ENCODE measurements at regions not wholly inside any gene's neighbourhood (a gene's known extent, or its start where the extent isn't known, plus 50 kb on each side); places are given as distances from the start of the nearest gene placed in this dataset.

- 0 out of 2 replicates have a peak overlapping the region, but pooled peaks have one; percentile 67 for H2BK15ac ChIP-seq (ENCODE audit: low read length)
- POLR2A ChIA-PET (ENCODE audit: partially characterized antibody), result no interaction called here
- H3K23me2 ChIP-seq (ENCODE audit: low read depth, low read length), result no peaks in the 10 kb centered on the region
- CTCF ChIA-PET (ENCODE audit: partially characterized antibody), result interaction anchor here (0.6 to 3.0 kb wide), 38 partner anchors 8 to 465 kb away, joined by 3 to 11 read pairs (median 4); no protein-coding TSS in a partner anchor
- H4K91ac ChIP-seq (replicated peaks; ENCODE audit: insufficient read length, low read length), result peak overlapping the region; percentile 61
- no peak overlapping the region for H2AK5ac ChIP-seq (ENCODE audit: low read depth, low read length)
- no peaks in the 10 kb centered on the region for H3K36me3 ChIP-seq (ENCODE audit: control insufficient read depth in 2 of 4, insufficient read depth in 4 of 4, low read length in 3 of 4)
- H2BK12ac ChIP-seq (ENCODE audit: low read depth, low read length), result peak overlapping the region; percentile 50; the same call in 1 of the 2 replicates
- H2BK20ac ChIP-seq (ENCODE audit: low read length), result peak overlapping the region; percentile 27; the same call in 1 of the 2 replicates
- H3K27me3 ChIP-seq (replicated peaks in 1 of 4; ENCODE audit: control insufficient read depth in 3 of 4, extremely low read depth in 1 of 4, insufficient read depth in 3 of 4, low read length in 3 of 4), result no peaks in the 10 kb centered on the region
- H3K79me1 ChIP-seq (ENCODE audit: low read depth, low read length), result no peaks in the 10 kb centered on the region
- peaks cover 0 to 2% (median 0%) of the 10 kb centered on the region in 4 experiments; a peak in 3 of 7 replicates for H3K4me1 ChIP-seq (replicated peaks in 1 of 4; ENCODE audit: control insufficient read depth in 3 of 4, insufficient read depth in 4 of 4, low read length in 3 of 4)
- no peak overlapping the region for H3K9ac ChIP-seq (replicated peaks in 1 of 4; ENCODE audit: extremely low read depth in 1 of 4, low read depth in 3 of 4, low read length in 3 of 4)
- no peaks in the 10 kb centered on the region for H4K20me1 ChIP-seq (replicated peaks in 1 of 2; ENCODE audit: control insufficient read depth in 1 of 2, insufficient read depth in 2 of 2, low read length in 2 of 2)
- no peak overlapping the region for H3K23ac ChIP-seq (ENCODE audit: insufficient read length)
- H3K18ac ChIP-seq (ENCODE audit: extremely low read depth, low read length), result no peak overlapping the region
- H3K27ac ChIP-seq (ENCODE audit: low read depth, low read length), result no peak overlapping the region
- H3K9me3 ChIP-seq (ENCODE audit: insufficient read depth in 2 of 2, low read depth in 1 of 2, low read length in 1 of 2), result no peaks in the 10 kb centered on the region
- no peak overlapping the region for H3K4me2 ChIP-seq (ENCODE audit: insufficient read depth in 1 of 2, low read depth in 2 of 2, low read length in 2 of 2)
- H4K5ac ChIP-seq (ENCODE audit: insufficient read length, low read depth, low read length), result no peak overlapping the region
- H2BK5ac ChIP-seq (ENCODE audit: low read depth, low read length), result no peak overlapping the region
- 86% methylated on average over 3 of the region's 3 CpGs; no CpG with 5 or more reads in 1 of the 2 experiments for WGBS, 2 experiments (ENCODE audit: extremely low coverage in 1 of 2, insufficient coverage in 1 of 2, insufficient read length in 1 of 2, insufficient replicate concordance in 2 of 2, low coverage in 1 of 2, low lambda C conversion rate in 2 of 2, missing lambda C conversion rate in 1 of 2)
- H3K4me3 ChIP-seq (ENCODE audit: extremely low read depth in 1 of 4, insufficient read depth in 2 of 4, low read depth in 3 of 4, low read length in 4 of 4), result no peak overlapping the region
- H2BK120ac ChIP-seq (replicated peaks; ENCODE audit: low read depth, low read length), result no peak overlapping the region
- no peak overlapping the region for H3K56ac ChIP-seq (replicated peaks; ENCODE audit: insufficient read length, low read depth, low read length)
- H4K8ac ChIP-seq (ENCODE audit: extremely low read depth, insufficient read depth, low read length), result no peak overlapping the region
- no peak overlapping the region for H3K4ac ChIP-seq (replicated peaks; ENCODE audit: insufficient read length, low read depth, low read length)
- DNase-seq (ENCODE audit: low read depth in 1 of 2, low spot score in 2 of 2) (peak in 1 of 2 experiments; percentile 63), FAIRE-seq (no peak)
- H3K14ac ChIP-seq (ENCODE audit: insufficient read length), result no peak overlapping the region
- no peak overlapping the region for H2AFZ ChIP-seq (ENCODE audit: low read length)
- no peaks in the 10 kb centered on the region for H3K79me2 ChIP-seq (ENCODE audit: control insufficient read depth in 1 of 2, insufficient read depth in 2 of 2, low read length in 2 of 2)
- TF ChIP-seq KDM5A (IDR thresholded peaks at IDR 0.05; ENCODE audit: low read length), result no peak
- TF ChIP-seq HDAC6 (IDR thresholded peaks at IDR 0.05; ENCODE audit: low read depth, low read length), result no peak
- TF ChIP-seq BACH1 (IDR thresholded peaks at IDR 0.05; ENCODE audit: low read length), result no peak
- peak; percentile 43 to 65 for TF ChIP-seq RAD21 (IDR thresholded peaks at IDR 0.05 in 1 of 2, conservative IDR thresholded peaks at IDR 0.05 in 1 of 2; ENCODE audit: low read depth in 2 of 2, low read length in 2 of 2)
- TF ChIP-seq CHD1 (IDR thresholded peaks at IDR 0.05; ENCODE audit: low read depth, low read length), result no peak
Observed at GRCh38 chr20:12838261-12838866, 170.4 kb upstream of the SPTLC3 start.

All from H1 (cell line).